ENCODE measurements at regions not wholly inside any gene's neighbourhood (a gene's known extent, or its start where the extent isn't known, plus 50 kb on each side); places are given as distances from the start of the nearest gene placed in this dataset.

DNA sequence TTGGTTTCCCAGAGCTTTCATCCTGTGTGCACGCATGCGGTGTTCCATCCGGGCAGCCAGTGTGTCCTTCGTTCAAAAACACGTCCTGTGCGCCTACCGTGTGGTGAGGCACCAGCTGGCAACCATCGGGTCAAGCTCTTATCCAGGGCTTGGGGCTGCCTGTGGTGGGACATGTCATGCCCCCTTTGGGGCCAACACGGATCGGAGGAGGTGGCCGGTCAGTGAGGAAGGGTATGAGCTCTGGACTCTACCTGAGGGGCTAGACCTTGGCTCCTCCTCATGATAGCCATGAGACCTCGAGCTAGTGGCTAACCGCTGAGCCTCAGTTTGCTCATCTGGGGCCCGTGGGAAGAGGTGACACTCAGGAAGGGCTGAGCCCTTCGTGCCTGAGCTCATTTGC is 158.5 kb upstream of the PMEPA1 start:
- Mint-ChIP-seq H3K4me3 (no peak overlapping the region), H3K36me3 (no peaks in the 10 kb centered on the region)

GRCh38 chr20:57867807-57868206 is 158.0 kb upstream of the PMEPA1 start:
- peaks cover 79% of the 10 kb centered on the region for H3K27me3 Mint-ChIP-seq
- no peak overlapping the region for H3K27ac Mint-ChIP-seq
- peaks cover 6% of the 10 kb centered on the region for H3K4me1 Mint-ChIP-seq
- no peaks in the 10 kb centered on the region for H3K9me3 Mint-ChIP-seq
- no peak overlapping the region for H3K4me3 Mint-ChIP-seq
- no peaks in the 10 kb centered on the region for H3K36me3 Mint-ChIP-seq
- ATAC-seq = no peak

More for the DNA sequence above, 158.5 kb upstream of the PMEPA1 start:
- H3K4me1 Mint-ChIP-seq = peaks cover 6% of the 10 kb centered on the region
- no peak for ATAC-seq
- H3K9me3 Mint-ChIP-seq = no peaks in the 10 kb centered on the region
- H3K27ac Mint-ChIP-seq = no peak overlapping the region
- H3K27me3 Mint-ChIP-seq = peaks cover 77% of the 10 kb centered on the region

GRCh38 chr20:57867181-57867803 is 157.5 kb upstream of the PMEPA1 start:
- Mint-ChIP-seq H3K4me3 (no peak overlapping the region), H3K36me3 (no peaks in the 10 kb centered on the region), H3K27me3 (peaks cover 79% of the 10 kb centered on the region), H3K9me3 (no peaks in the 10 kb centered on the region), H3K4me1 (peaks cover 6% of the 10 kb centered on the region), H3K27ac (no peak overlapping the region)
- ATAC-seq = no peak

- Mint-ChIP-seq H3K27ac (no peak overlapping the region), H3K4me3 (no peak overlapping the region), H3K27me3 (peaks cover 78% of the 10 kb centered on the region), H3K9me3 (no peaks in the 10 kb centered on the region), H3K36me3 (no peaks in the 10 kb centered on the region), H3K4me1 (peaks cover 6% of the 10 kb centered on the region)
- ATAC-seq = no peak
Observed at GRCh38 chr20:57866250-57867106, 156.7 kb upstream of the PMEPA1 start.

DNA sequence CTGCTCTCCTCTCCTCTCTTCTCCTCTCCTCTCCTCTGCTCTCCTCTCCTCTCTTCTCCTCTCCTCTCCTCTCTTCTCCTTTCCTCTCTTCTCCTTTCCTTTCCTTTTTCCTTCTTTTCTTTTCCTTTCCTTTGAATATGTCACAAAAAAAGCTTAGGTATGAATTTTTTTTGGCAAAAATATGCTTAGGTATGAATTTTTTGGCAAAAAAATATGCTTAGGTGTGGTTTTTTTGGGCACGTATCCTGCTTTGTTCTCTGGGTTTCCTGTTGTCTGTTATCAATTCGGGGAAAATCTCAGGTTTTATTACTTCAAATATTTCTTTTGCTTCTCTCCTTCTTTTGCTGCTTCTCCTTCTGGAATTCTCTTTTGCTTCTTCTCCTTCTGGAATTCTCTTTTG is 155.5 kb upstream of the PMEPA1 start:
- H3K4me3 Mint-ChIP-seq = no peak overlapping the region
- no peak for ATAC-seq
- peaks cover 66% of the 10 kb centered on the region for H3K27me3 Mint-ChIP-seq
- H3K9me3 Mint-ChIP-seq = no peaks in the 10 kb centered on the region
- peaks cover 6% of the 10 kb centered on the region for H3K4me1 Mint-ChIP-seq
- H3K27ac Mint-ChIP-seq = no peak overlapping the region
- H3K36me3 Mint-ChIP-seq = no peaks in the 10 kb centered on the region

DNA sequence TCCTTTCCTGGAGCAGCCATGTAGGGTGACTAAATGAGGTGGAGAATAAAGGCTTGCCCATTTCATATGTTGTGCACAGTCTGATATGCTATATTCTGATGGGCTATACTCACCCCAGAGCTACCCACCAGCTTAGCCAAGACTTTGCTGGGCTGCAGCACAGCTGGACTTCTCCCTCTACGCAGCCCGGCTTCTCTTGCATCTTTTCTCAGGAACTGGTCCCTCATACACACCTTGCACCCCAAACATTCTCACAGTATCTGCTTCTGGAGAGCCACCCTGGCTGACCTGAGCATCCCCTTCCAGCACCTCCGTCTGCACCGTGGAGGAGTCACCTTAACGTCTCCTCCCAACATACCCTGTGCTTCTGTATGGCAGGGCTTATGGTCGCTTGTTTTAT is 150.8 kb upstream of the PMEPA1 start:
- Mint-ChIP-seq H3K4me1 (peaks cover 6% of the 10 kb centered on the region), H3K4me3 (no peak overlapping the region), H3K36me3 (no peaks in the 10 kb centered on the region), H3K9me3 (no peaks in the 10 kb centered on the region), H3K27me3 (peaks cover 26% of the 10 kb centered on the region), H3K27ac (no peak overlapping the region)
- peak; percentile 27 for ATAC-seq

DNA sequence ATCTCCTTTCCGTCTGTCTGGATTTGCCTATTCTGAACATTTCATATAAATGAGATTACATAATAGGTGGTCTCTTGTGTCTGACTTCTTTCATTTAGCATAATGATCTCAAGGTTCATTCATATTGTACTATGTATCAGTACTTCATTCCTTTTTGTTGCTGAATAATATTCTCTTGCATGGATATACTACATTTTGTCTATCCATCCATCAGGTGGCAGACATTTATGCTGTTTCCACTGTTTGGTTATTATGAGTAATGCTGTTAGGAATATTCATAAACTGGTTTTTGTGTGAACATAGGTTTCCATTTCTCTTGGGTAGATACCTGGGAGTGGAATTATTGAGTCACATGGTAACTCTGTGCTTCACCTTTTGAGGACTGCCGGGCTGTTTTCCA is 148.2 kb upstream of the PMEPA1 start:
- Mint-ChIP-seq H3K27me3 (peaks cover 9% of the 10 kb centered on the region), H3K4me1 (no peaks in the 10 kb centered on the region), H3K27ac (no peak overlapping the region), H3K4me3 (no peak overlapping the region), H3K36me3 (no peaks in the 10 kb centered on the region), H3K9me3 (no peaks in the 10 kb centered on the region)
- ATAC-seq = no peak

- H3K27ac Mint-ChIP-seq = no peak overlapping the region
- H3K36me3 Mint-ChIP-seq = no peaks in the 10 kb centered on the region
Observed at GRCh38 chr20:57857118-57857517, 147.3 kb upstream of the PMEPA1 start.

GRCh38 chr20:57856658-57857057 is 146.8 kb upstream of the PMEPA1 start:
- ATAC-seq = no peak
- Mint-ChIP-seq H3K4me3 (no peak overlapping the region), H3K27ac (no peak overlapping the region), H3K27me3 (peaks cover 9% of the 10 kb centered on the region), H3K36me3 (no peaks in the 10 kb centered on the region), H3K9me3 (no peaks in the 10 kb centered on the region), H3K4me1 (no peaks in the 10 kb centered on the region)

More at GRCh38 chr20:57857118-57857517, 147.3 kb upstream of the PMEPA1 start:
- Mint-ChIP-seq H3K27me3 (peaks cover 9% of the 10 kb centered on the region), H3K9me3 (no peaks in the 10 kb centered on the region), H3K4me3 (no peak overlapping the region), H3K4me1 (no peaks in the 10 kb centered on the region)
- ATAC-seq = no peak

DNA sequence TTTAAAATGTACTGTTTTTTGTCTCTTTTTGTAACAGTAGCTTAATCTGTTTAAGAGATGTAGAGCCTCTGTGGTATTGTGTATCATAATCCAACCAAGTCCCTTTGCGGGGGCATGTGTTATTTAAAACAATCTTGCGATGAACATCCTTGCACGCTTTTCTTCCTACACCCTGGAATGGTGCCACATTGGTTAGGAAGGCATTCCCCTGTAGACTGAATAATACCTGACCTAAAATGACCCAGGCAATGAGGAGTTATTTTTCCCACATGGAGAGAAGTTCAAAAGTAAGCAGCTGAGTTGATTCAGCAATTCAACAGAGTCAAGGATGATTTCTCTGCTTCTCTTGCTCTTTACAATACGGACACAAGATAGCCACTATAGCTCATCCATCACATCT is 142.0 kb upstream of the PMEPA1 start:
- Mint-ChIP-seq H3K27me3 (peaks cover 31% of the 10 kb centered on the region), H3K9me3 (no peaks in the 10 kb centered on the region), H3K4me3 (no peak overlapping the region), H3K36me3 (no peaks in the 10 kb centered on the region), H3K4me1 (no peaks in the 10 kb centered on the region), H3K27ac (no peak overlapping the region)
- no peak for ATAC-seq

DNA sequence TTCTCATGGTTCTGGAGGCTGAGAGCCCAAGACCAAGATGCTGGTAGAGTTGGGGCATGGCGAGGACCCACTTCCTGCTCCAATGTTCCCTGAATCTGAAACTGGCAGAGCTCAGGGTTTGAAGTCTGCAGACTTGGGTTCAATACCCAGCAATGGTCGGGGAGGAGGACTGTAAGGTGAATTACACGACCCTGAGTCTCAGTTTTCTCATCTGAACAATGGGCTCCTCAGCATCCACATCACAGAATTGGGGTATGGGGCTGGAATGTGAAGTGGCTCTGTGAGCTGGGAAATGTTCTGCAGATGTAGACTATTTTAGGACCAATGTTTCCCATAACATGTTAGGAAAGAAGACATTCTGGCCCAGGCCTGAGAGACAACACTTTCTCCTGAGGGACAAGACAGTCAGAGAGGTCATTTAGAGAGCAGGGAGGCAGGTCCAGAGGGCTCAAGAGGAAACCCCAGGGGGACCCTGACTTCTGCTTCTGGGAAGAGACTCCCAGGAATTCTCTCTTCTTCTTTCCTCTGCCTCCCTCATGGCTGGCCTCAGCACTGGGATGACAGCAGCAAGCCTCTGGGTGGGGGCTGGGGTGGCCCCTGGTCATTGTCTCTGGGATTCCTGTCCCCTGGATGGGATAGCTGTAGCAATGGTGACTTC is 141.3 kb upstream of the PMEPA1 start:
- no peak for ATAC-seq
- H3K9me3 Mint-ChIP-seq = no peaks in the 10 kb centered on the region
- H3K4me1 Mint-ChIP-seq = no peaks in the 10 kb centered on the region
- H3K27me3 Mint-ChIP-seq = peaks cover 31% of the 10 kb centered on the region
- H3K36me3 Mint-ChIP-seq = no peaks in the 10 kb centered on the region
- no peak overlapping the region for H3K4me3 Mint-ChIP-seq
- no peak overlapping the region for H3K27ac Mint-ChIP-seq

DNA sequence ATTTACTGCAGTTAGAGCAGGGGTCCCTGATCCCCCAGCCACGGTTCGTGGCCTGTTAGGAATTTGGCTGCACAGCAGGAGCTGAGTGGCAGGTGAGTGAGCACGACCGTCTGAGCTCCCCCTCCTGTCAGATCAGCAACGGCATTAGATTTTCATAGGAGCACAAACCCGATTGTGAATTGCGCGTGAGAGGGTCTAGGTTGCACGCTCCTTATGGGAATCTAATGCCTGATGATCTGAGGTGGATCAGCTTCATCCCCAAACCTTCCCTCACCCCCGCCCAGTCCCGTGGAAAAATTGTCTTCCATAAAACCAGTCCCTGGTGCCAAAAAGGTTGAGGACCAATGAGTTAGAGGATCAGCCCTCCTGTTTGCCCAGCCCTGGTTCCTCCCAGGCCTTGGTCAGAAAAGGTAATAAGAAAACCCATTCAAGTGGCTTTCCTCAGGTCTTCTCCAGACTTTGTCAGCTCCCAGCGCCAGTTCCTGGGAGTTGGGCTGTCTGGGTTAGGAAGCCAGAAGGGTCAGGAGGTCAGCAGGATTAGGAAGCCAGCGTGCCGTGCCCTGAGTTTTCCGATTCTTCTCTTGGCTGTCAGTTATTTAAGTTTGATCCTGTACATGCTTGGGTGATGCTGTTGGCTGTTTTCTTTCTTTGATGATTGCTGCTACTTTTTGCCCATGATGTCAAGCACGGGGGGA is 139.9 kb upstream of the PMEPA1 start:
- H3K36me3 Mint-ChIP-seq = no peaks in the 10 kb centered on the region
- H3K4me1 Mint-ChIP-seq = no peaks in the 10 kb centered on the region
- no peak overlapping the region for H3K4me3 Mint-ChIP-seq
- H3K27me3 Mint-ChIP-seq = peaks cover 29% of the 10 kb centered on the region
- no peaks in the 10 kb centered on the region for H3K9me3 Mint-ChIP-seq
- no peak overlapping the region for H3K27ac Mint-ChIP-seq
- no peak for ATAC-seq

GRCh38 chr20:57849121-57849520 is 139.3 kb upstream of the PMEPA1 start:
- Mint-ChIP-seq H3K27ac (no peak overlapping the region), H3K4me3 (no peak overlapping the region), H3K27me3 (peaks cover 34% of the 10 kb centered on the region), H3K36me3 (no peaks in the 10 kb centered on the region), H3K4me1 (no peaks in the 10 kb centered on the region), H3K9me3 (no peaks in the 10 kb centered on the region)
- no peak for ATAC-seq

DNA sequence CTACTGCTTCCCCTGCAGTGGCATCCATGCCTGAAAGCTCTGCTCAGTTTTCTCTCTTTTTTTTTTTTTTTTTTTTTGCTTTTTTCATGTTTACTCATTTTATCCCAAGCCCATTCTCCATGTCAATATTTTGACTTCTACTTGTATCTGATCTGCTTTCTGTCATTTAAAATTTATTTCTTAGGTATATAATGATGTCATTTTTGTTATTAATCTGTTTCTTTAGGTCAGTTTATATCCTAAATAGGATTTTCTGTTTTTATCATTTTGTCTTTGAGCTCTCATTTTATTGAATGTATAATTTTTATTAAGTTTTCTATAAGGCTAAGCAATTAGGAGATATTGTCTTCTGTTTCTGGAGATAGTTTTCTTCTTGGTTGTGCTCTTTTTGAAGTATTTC is 138.5 kb upstream of the PMEPA1 start:
- H3K9me3 Mint-ChIP-seq = no peaks in the 10 kb centered on the region
- peaks cover 40% of the 10 kb centered on the region for H3K27me3 Mint-ChIP-seq

DNA sequence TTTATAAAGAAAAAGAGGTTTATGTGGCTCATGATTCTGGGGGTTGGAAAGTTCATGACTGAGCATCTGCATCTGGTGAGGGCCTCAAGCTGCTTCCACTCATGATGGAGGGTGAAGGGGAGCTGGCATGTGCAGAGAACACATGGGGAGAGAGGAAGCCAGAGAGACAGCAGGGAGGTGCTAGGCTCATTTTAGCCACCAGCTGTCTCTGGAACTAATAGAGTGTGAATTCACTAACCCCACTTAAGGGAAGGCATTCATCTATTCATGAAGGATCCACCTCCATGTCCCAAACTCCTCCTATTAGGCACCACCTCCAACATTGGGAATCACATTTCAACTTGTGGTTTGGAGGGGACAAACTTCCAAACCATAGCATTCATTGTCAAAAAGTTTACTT is 137.3 kb upstream of the PMEPA1 start:
- no peaks in the 10 kb centered on the region for H3K9me3 Mint-ChIP-seq

More for the DNA sequence above, 138.5 kb upstream of the PMEPA1 start:
- no peak overlapping the region for H3K27ac Mint-ChIP-seq
- H3K4me1 Mint-ChIP-seq = no peaks in the 10 kb centered on the region
- ATAC-seq = no peak
- no peak overlapping the region for H3K4me3 Mint-ChIP-seq
- no peaks in the 10 kb centered on the region for H3K36me3 Mint-ChIP-seq

More for the DNA sequence above, 137.3 kb upstream of the PMEPA1 start:
- Mint-ChIP-seq H3K36me3 (no peaks in the 10 kb centered on the region), H3K27ac (no peak overlapping the region), H3K4me1 (no peaks in the 10 kb centered on the region), H3K27me3 (peaks cover 40% of the 10 kb centered on the region), H3K4me3 (no peak overlapping the region)
- ATAC-seq = no peak
